Thoracic aorta (tissue), 2 donors: ENCODE measurements at regions not wholly inside any gene's neighbourhood (a gene's known extent, or its start where the extent isn't known, plus 50 kb on each side); places are given as distances from the start of the nearest gene placed in this dataset.
"Not testable (repeated sequence)": the region's sequence is repeated elsewhere in the genome, so short reads cannot be mapped to it uniquely, and the experiment has no call there.

Source experiments
- ATAC-seq: fragments of 150-250 bp; one replicate; pipeline ENCODE4 v1.8.0; 2017; ENCODE audit warnings: low read depth; ENCODE audit not compliant: insufficient number of reproducible peaks, low FRiP score
- DNase-seq: peaks from one replicate; pipeline ENCODE4 v3.0.0-alpha.2; 2020; ENCODE audit warnings: low spot score
- H3K27ac ChIP-seq, 2 donors: fragments of 200-600 bp; sonication (generic); 1 replicate in 1 of 2; 2 replicates in 1 of 2; pipeline ENCODE4 v1.5.1; 2016; ENCODE audit warnings: mild to moderate bottlenecking in 2 of 2, moderate library complexity in 2 of 2
- H3K27me3 ChIP-seq: fragments of 200-600 bp; sonication (generic); replicated peaks from 2 replicates; pipeline ENCODE4 v1.6.0; 2016; ENCODE audit warnings: mild to moderate bottlenecking; ENCODE audit not compliant: insufficient read depth
- H3K36me3 ChIP-seq: fragments of 200-600 bp; sonication (generic); one replicate; pipeline ENCODE4 v1.5.1; 2016
- H3K4me1 ChIP-seq, 2 donors: fragments of 200-600 bp; sonication (generic); 1 replicate in 1 of 2; 2 replicates in 1 of 2; pipeline versions ENCODE4 v1.5.1 to v1.6.0; 2016; ENCODE audit warnings: low read depth in 2 of 2, mild to moderate bottlenecking in 1 of 2; ENCODE audit not compliant: control insufficient read depth in 1 of 2
- H3K4me3 ChIP-seq: fragments of 200-600 bp; sonication (generic); 2 replicates; pipeline ENCODE4 v1.5.1; 2016; ENCODE audit warnings: mild to moderate bottlenecking
- H3K9me3 ChIP-seq: fragments of 200-600 bp; sonication (generic); 2 replicates; pipeline ENCODE4 v1.5.1; 2016
- TF ChIP-seq, protein P1 (sequence below): fragments of 200-600 bp; sonication (generic); IDR thresholded peaks from one replicate; pipeline ENCODE4 v1.5.1; 2019; ENCODE audit warnings: antibody characterized with exemption

DNA sequence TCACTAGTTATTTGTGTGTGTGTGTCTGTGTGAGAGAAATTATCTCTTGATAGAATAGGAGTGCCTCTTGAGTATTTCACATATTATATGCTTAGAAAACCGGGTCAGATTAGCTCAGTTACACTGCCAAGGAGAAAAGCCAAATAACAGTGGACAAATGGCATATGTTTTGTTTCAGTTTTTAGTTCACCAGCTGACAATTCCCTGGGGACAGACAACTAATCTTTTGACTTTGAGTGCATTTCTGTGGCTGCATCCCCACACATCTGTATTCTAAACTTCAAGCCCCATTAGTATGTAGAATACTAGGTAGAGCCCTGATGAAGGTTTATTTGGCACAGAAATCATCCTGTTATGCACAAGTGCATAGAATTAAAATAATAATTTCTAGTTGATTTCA is 227.7 kb upstream of the CNTN3 start:
- TF ChIP-seq, protein P1, sequence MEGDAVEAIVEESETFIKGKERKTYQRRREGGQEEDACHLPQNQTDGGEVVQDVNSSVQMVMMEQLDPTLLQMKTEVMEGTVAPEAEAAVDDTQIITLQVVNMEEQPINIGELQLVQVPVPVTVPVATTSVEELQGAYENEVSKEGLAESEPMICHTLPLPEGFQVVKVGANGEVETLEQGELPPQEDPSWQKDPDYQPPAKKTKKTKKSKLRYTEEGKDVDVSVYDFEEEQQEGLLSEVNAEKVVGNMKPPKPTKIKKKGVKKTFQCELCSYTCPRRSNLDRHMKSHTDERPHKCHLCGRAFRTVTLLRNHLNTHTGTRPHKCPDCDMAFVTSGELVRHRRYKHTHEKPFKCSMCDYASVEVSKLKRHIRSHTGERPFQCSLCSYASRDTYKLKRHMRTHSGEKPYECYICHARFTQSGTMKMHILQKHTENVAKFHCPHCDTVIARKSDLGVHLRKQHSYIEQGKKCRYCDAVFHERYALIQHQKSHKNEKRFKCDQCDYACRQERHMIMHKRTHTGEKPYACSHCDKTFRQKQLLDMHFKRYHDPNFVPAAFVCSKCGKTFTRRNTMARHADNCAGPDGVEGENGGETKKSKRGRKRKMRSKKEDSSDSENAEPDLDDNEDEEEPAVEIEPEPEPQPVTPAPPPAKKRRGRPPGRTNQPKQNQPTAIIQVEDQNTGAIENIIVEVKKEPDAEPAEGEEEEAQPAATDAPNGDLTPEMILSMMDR, result no peak
- Histone ChIP-seq H3K4me1 (no peaks in the 10 kb centered on the region), H3K9me3 (no peaks in the 10 kb centered on the region), H3K36me3 (no peaks in the 10 kb centered on the region), H3K4me3 (no peak overlapping the region), H3K27me3 (no peaks in the 10 kb centered on the region), H3K27ac (no peak overlapping the region)
- ATAC-seq (no peak), DNase-seq (no peak)

DNA sequence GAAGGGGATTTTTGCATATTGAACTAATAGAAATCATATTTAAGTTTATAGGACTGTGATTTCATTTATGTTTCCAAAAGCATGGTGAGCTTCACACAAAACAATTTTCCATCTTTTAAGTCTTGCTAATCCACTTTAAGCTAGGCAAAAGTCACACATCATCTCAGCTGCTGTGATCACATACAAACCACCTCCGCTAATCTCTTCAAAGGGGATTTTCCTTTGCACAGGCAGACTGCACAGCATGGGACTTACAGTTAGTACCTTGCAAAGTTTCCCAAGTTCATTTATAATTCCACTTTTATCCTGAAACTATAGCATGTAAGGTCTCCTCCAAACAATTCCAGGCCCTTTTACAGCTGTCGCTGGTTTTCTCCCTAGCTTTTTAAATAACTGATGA is 225.1 kb upstream of the CNTN3 start:
- TF ChIP-seq, protein P1, result no peak
- H3K27me3 ChIP-seq, result no peaks in the 10 kb centered on the region
- no peak overlapping the region for H3K4me3 ChIP-seq
- H3K36me3 ChIP-seq, result no peaks in the 10 kb centered on the region
- no peaks in the 10 kb centered on the region for H3K4me1 ChIP-seq
- no peak for DNase-seq
- H3K27ac ChIP-seq, result no peak overlapping the region
- no peaks in the 10 kb centered on the region for H3K9me3 ChIP-seq
- ATAC-seq, result no peak

DNA sequence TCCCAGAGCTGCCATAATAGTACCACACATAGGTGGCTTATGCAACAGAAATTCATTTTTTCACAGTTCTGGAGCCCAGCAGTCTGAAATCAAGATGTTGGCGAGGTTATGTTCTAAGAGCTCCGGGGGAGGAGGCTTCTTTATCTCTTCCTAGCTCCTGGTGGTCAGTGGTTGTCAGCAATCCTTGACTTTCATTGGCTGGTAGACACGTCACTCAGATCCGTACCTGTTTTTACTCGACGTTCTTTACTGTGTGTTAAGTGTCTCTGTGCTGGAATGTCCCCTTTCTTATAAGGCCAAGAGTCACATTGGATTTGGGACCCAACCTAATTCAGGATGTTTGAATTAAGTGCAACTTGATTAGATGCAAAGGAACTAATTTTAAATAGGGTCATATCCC is 218.5 kb upstream of the CNTN3 start:
- Histone ChIP-seq H3K4me1 (no peaks in the 10 kb centered on the region), H3K27me3 (no peaks in the 10 kb centered on the region), H3K9me3 (no peaks in the 10 kb centered on the region), H3K36me3 (no peaks in the 10 kb centered on the region), H3K27ac (no peak overlapping the region), H3K4me3 (no peak overlapping the region)
- TF ChIP-seq, protein P1, result no peak
- DNase-seq, result no peak
- no peak for ATAC-seq

DNA sequence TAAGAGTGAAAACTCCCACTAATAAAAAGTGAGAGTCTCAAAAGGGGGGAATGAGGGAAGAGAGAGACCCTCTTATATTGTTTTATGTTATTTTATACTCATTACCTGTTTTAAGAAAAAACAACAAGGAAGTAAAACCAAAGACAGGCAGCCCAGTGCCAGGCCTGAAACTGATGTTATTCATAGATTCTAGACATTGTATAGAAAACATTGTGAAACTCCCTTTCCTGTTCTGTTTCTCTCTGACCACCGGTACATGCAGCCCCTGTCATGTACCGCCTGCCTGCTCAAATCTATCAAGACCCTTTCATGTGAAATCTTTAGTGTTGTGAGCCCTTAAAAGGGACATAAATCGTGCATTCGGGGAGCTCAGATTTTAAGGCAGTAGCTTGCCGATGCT is 216.4 kb upstream of the CNTN3 start:
- not testable (repeated sequence) for H3K27ac ChIP-seq, H3K36me3 ChIP-seq, H3K27me3 ChIP-seq, ATAC-seq, DNase-seq, H3K9me3 ChIP-seq, H3K4me1 ChIP-seq, H3K4me3 ChIP-seq

DNA sequence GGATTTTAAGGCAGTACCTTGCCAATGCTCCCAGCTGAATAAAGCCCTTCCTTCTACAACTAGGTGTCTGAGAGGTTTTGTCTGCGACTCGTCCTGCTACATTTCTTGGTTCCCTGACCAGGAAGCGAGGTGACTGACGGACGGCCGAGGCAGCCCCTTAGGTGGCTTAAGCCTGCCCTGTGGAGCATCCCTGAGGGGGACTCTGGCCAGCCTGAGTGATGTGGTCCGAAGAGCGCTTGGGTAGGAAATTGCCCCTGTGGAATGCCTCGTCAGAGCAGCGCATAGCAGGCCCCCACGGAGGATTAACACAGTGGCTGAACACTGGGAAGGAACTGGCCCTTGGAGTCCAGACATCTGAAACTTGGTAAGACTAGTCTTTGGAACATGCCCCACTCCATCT is 210.9 kb upstream of the CNTN3 start:
- H3K27me3 ChIP-seq, DNase-seq, ATAC-seq, H3K4me1 ChIP-seq, H3K27ac ChIP-seq, H3K36me3 ChIP-seq, H3K9me3 ChIP-seq, H3K4me3 ChIP-seq: not testable (repeated sequence)

DNA sequence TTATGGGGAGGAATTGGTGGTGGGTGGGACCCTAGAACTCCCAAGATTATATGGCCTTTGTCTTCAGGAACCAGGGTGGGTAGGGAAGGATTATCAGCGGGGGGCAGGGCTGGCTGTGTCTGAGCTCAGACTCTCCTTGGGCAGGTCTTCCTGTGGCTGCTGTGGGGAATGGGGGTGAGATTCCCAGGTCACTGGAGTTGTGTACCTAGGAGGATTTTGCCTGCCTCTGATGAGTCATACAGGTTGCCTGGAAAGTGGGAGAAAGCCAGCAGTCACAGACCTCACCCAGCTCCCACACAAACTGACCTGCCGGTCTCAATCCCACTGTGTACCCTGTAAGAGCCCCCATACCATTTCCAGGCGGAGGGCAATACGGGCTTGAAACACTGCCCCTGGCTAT is 209.9 kb upstream of the CNTN3 start:
- no peaks in the 10 kb centered on the region for H3K36me3 ChIP-seq
- ATAC-seq, result no peak
- no peak overlapping the region for H3K4me3 ChIP-seq
- TF ChIP-seq, protein P1, result no peak
- no peak overlapping the region for H3K27ac ChIP-seq
- no peak for DNase-seq
- no peaks in the 10 kb centered on the region for H3K27me3 ChIP-seq
- H3K4me1 ChIP-seq, result no peaks in the 10 kb centered on the region
- no peaks in the 10 kb centered on the region for H3K9me3 ChIP-seq
